ENCODE measurements at regions not wholly inside any gene's neighbourhood (a gene's known extent, or its start where the extent isn't known, plus 50 kb on each side); places are given as distances from the start of the nearest gene placed in this dataset.
"Not testable (repeated sequence)": the region's sequence is repeated elsewhere in the genome, so short reads cannot be mapped to it uniquely, and the experiment has no call there.

DNA sequence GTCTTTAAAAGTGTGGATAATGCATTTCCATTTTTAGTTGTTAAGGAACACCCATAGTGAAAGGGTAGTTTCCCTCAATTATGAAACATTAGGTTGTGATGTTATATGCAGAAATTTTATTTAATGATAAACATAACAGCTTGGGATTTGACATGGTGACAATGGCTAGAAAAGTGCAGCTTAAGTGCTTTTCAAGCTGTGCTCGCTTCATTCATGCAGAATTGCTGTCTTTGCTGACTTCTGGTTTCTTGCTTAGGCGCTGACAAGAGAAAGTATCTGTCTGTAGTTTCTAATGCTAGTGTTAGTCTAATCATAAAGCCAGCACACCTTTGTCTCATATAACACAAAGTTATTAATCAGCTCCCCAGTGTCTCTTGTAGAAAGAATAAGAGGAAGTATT lies 170.0 kb downstream of the ARL5B start:
- intact Hi-C loops (cut with micrococcal nuclease): no loop called here
- no CpG with 5 or more reads among the region's 2 CpGs for WGBS (ENCODE audit: insufficient coverage)
- Histone ChIP-seq H3K79me2 (ENCODE audit: control insufficient read depth, insufficient read depth, low read length) (no peaks in the 10 kb centered on the region), H4K20me1 (ENCODE audit: control insufficient read depth, insufficient read depth, low read length, poor library complexity, severe bottlenecking) (no peaks in the 10 kb centered on the region), H3K4me3 (ENCODE audit: control extremely low read depth in 1 of 5, extremely low read depth in 1 of 5, insufficient read depth in 1 of 5, low read depth in 2 of 5, low read length in 4 of 5) (no peak overlapping the region), H3K27me3 (replicated peaks in 1 of 4; ENCODE audit: control extremely low read depth in 1 of 4, control insufficient read depth in 3 of 4, insufficient read depth in 4 of 4, low read length in 3 of 4) (no peaks in the 10 kb centered on the region), H3K4me1 (ENCODE audit: control insufficient read depth in 2 of 2, insufficient read depth in 2 of 2, low read length in 2 of 2) (no peaks in the 10 kb centered on the region), H3K36me3 (replicated peaks in 1 of 2; ENCODE audit: control extremely low read depth in 1 of 2, control insufficient read depth in 1 of 2, extremely low read depth in 1 of 2, insufficient read depth in 2 of 2, low read length in 1 of 2) (no peaks in the 10 kb centered on the region), H2AFZ (ENCODE audit: insufficient read depth, low read depth, low read length, poor library complexity, severe bottlenecking) (no peak overlapping the region), H3K4me2 (replicated peaks; ENCODE audit: low read depth, low read length, poor library complexity, severe bottlenecking) (no peak overlapping the region), H3K27ac (ENCODE audit: low read length in 2 of 2) (no peak overlapping the region), H3K9ac (ENCODE audit: low read length) (no peak overlapping the region), H3K9me3 (ENCODE audit: control extremely low read depth in 1 of 3, control insufficient read depth in 2 of 3, insufficient read depth in 1 of 3, low read length in 2 of 3) (no peaks in the 10 kb centered on the region)
- ChIA-PET CTCF (no interaction called here), POLR2A (no interaction called here)
- Mint-ChIP-seq H3K9me3 (ENCODE audit: insufficient read depth) (no peaks in the 10 kb centered on the region), H3K27me3 (no peaks in the 10 kb centered on the region), H3K27ac (no peak overlapping the region), H3K4me3 (no peak overlapping the region), H3K4me1 (no peaks in the 10 kb centered on the region)
- no peak for TF ChIP-seq EZH2 (IDR thresholded peaks at IDR 0.05; ENCODE audit: borderline replicate concordance, insufficient read depth, low read depth, low read length, poor library complexity, severe bottlenecking)
- TF ChIP-seq, protein P1, sequence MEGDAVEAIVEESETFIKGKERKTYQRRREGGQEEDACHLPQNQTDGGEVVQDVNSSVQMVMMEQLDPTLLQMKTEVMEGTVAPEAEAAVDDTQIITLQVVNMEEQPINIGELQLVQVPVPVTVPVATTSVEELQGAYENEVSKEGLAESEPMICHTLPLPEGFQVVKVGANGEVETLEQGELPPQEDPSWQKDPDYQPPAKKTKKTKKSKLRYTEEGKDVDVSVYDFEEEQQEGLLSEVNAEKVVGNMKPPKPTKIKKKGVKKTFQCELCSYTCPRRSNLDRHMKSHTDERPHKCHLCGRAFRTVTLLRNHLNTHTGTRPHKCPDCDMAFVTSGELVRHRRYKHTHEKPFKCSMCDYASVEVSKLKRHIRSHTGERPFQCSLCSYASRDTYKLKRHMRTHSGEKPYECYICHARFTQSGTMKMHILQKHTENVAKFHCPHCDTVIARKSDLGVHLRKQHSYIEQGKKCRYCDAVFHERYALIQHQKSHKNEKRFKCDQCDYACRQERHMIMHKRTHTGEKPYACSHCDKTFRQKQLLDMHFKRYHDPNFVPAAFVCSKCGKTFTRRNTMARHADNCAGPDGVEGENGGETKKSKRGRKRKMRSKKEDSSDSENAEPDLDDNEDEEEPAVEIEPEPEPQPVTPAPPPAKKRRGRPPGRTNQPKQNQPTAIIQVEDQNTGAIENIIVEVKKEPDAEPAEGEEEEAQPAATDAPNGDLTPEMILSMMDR (IDR thresholded peaks at IDR 0.05): no peak
- ATAC-seq (ENCODE audit: low read depth): no peak
- DNase-seq: no peak

DNA sequence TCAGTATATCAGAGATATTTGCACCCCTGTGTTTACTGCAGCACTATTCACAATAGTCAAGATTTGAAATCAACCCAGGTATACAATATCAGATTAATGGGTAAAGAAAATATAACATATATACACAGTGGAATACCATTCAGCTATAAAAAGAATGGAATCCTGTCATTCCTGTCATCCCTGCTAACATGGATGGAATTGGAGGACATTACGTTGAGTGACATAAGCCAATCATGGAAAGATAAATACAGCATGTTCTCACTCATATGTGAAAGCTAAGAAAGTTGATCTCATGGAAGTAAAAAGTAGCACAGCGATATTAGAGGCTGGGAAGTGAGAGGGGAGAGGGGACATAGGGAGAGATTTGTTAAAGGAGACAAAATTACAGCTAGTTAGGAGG lies 171.0 kb downstream of the ARL5B start:
- no peaks in the 10 kb centered on the region for H4K20me1 ChIP-seq (ENCODE audit: control insufficient read depth, insufficient read depth, low read length, poor library complexity, severe bottlenecking)
- no peak overlapping the region for H3K9ac ChIP-seq (ENCODE audit: low read length)
- 50% methylated on average over 1 of the region's 2 CpGs for WGBS (ENCODE audit: insufficient coverage)
- no peak for DNase-seq
- H3K36me3 ChIP-seq (replicated peaks in 1 of 2; ENCODE audit: control extremely low read depth in 1 of 2, control insufficient read depth in 1 of 2, extremely low read depth in 1 of 2, insufficient read depth in 2 of 2, low read length in 1 of 2): no peaks in the 10 kb centered on the region
- no peaks in the 10 kb centered on the region for H3K9me3 Mint-ChIP-seq (ENCODE audit: insufficient read depth)
- H3K79me2 ChIP-seq (ENCODE audit: control insufficient read depth, insufficient read depth, low read length): no peaks in the 10 kb centered on the region
- H3K9me3 ChIP-seq (ENCODE audit: control extremely low read depth in 1 of 3, control insufficient read depth in 2 of 3, insufficient read depth in 1 of 3, low read length in 2 of 3): no peaks in the 10 kb centered on the region
- H3K4me3 ChIP-seq (ENCODE audit: control extremely low read depth in 1 of 5, extremely low read depth in 1 of 5, insufficient read depth in 1 of 5, low read depth in 2 of 5, low read length in 4 of 5): no peak overlapping the region
- ChIA-PET CTCF (no interaction called here), POLR2A (no interaction called here)
- no peaks in the 10 kb centered on the region for H3K4me1 ChIP-seq (ENCODE audit: control insufficient read depth in 2 of 2, insufficient read depth in 2 of 2, low read length in 2 of 2)
- H3K4me3 Mint-ChIP-seq: no peak overlapping the region
- intact Hi-C loops (cut with micrococcal nuclease): no loop called here
- H3K4me2 ChIP-seq (replicated peaks; ENCODE audit: low read depth, low read length, poor library complexity, severe bottlenecking): no peak overlapping the region
- no peaks in the 10 kb centered on the region for H3K27me3 ChIP-seq (replicated peaks in 1 of 4; ENCODE audit: control extremely low read depth in 1 of 4, control insufficient read depth in 3 of 4, insufficient read depth in 4 of 4, low read length in 3 of 4)
- no peak for TF ChIP-seq EZH2 (IDR thresholded peaks at IDR 0.05; ENCODE audit: borderline replicate concordance, insufficient read depth, low read depth, low read length, poor library complexity, severe bottlenecking)
- TF ChIP-seq, protein P1 (IDR thresholded peaks at IDR 0.05): no peak
- no peak for ATAC-seq (ENCODE audit: low read depth)
- no peak overlapping the region for H3K27ac Mint-ChIP-seq
- H3K27me3 Mint-ChIP-seq: no peaks in the 10 kb centered on the region
- no peaks in the 10 kb centered on the region for H3K4me1 Mint-ChIP-seq
- H3K27ac ChIP-seq (ENCODE audit: low read length in 2 of 2): no peak overlapping the region
- no peak overlapping the region for H2AFZ ChIP-seq (ENCODE audit: insufficient read depth, low read depth, low read length, poor library complexity, severe bottlenecking)

DNA sequence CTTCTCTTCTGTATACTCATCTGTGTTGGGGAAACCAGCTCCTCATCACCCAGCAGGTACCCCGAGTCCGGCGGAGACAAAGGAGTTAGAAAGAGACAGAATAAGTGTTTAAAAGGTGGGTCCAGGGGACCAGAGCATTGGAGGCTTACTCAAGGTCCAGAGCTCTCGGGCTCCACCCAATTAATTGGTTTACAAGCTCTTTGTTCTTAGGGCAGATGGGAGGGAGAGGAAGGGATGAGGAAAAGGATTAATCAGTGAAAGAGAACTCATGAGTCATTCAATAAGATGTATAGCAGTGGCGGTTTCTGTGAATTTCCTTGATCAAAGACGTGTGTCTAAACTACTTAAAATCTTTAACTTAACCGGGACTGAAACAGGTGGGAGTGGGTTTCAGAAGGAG lies 192.0 kb upstream of the MALRD1 start:
- CTCF ChIA-PET; H3K4me3 ChIP-seq (ENCODE audit: control extremely low read depth in 1 of 5, extremely low read depth in 1 of 5, insufficient read depth in 1 of 5, low read depth in 2 of 5, low read length in 4 of 5); H3K4me1 Mint-ChIP-seq; H3K9ac ChIP-seq (ENCODE audit: low read length); DNase-seq; H3K9me3 ChIP-seq (ENCODE audit: control extremely low read depth in 1 of 3, control insufficient read depth in 2 of 3, insufficient read depth in 1 of 3, low read length in 2 of 3); POLR2A ChIA-PET; ATAC-seq (ENCODE audit: low read depth); H3K27me3 ChIP-seq (replicated peaks in 1 of 4; ENCODE audit: control extremely low read depth in 1 of 4, control insufficient read depth in 3 of 4, insufficient read depth in 4 of 4, low read length in 3 of 4); H3K4me2 ChIP-seq (replicated peaks; ENCODE audit: low read depth, low read length, poor library complexity, severe bottlenecking); H3K27ac ChIP-seq (ENCODE audit: low read length in 2 of 2); H3K36me3 ChIP-seq (replicated peaks in 1 of 2; ENCODE audit: control extremely low read depth in 1 of 2, control insufficient read depth in 1 of 2, extremely low read depth in 1 of 2, insufficient read depth in 2 of 2, low read length in 1 of 2); H3K4me1 ChIP-seq (ENCODE audit: control insufficient read depth in 2 of 2, insufficient read depth in 2 of 2, low read length in 2 of 2); H4K20me1 ChIP-seq (ENCODE audit: control insufficient read depth, insufficient read depth, low read length, poor library complexity, severe bottlenecking); intact Hi-C loops (cut with micrococcal nuclease); H3K4me3 Mint-ChIP-seq; H3K79me2 ChIP-seq (ENCODE audit: control insufficient read depth, insufficient read depth, low read length); H3K9me3 Mint-ChIP-seq (ENCODE audit: insufficient read depth); H3K27me3 Mint-ChIP-seq; H2AFZ ChIP-seq (ENCODE audit: insufficient read depth, low read depth, low read length, poor library complexity, severe bottlenecking); H3K27ac Mint-ChIP-seq: not testable (repeated sequence)
- WGBS (ENCODE audit: insufficient coverage): 96% methylated on average over 4 of the region's 7 CpGs
